ENCODE measurements at regions not wholly inside any gene's neighbourhood (a gene's known extent, or its start where the extent isn't known, plus 50 kb on each side); places are given as distances from the start of the nearest gene placed in this dataset.
"Not testable (repeated sequence)": the region's sequence is repeated elsewhere in the genome, so short reads cannot be mapped to it uniquely, and the experiment has no call there.

GRCh38 chr6:145266432-145267075 is 468.8 kb downstream of the EPM2A start:
- no peak for DNase-seq

GRCh38 chr6:145267076-145267867 is 468.0 kb downstream of the EPM2A start:
- DNase-seq: no peak

GRCh38 chr6:145270464-145270863 is 464.9 kb downstream of the EPM2A start:
- no peak for DNase-seq

GRCh38 chr6:145271040-145271439 is 464.3 kb downstream of the EPM2A start:
- no peak for DNase-seq

GRCh38 chr6:145271577-145271976 is 463.7 kb downstream of the EPM2A start:
- no peak for DNase-seq

- DNase-seq: no peak
Measured at GRCh38 chr6:145272246-145272645, 463.1 kb downstream of the EPM2A start.

GRCh38 chr6:145273136-145273535 is 462.2 kb downstream of the EPM2A start:
- DNase-seq: no peak

GRCh38 chr6:145274083-145274482 is 461.2 kb downstream of the EPM2A start:
- no peak for DNase-seq

- DNase-seq: no peak
Measured at GRCh38 chr6:145275019-145275418, 460.3 kb downstream of the EPM2A start.

- DNase-seq: no peak
Measured at GRCh38 chr6:145275787-145276186, 459.5 kb downstream of the EPM2A start.

GRCh38 chr6:145276756-145277155 is 458.6 kb downstream of the EPM2A start:
- peak; percentile 60 for DNase-seq

GRCh38 chr6:145277358-145278086 is 457.8 kb downstream of the EPM2A start:
- no peak for DNase-seq

- DNase-seq: peak; percentile 83
Measured at GRCh38 chr6:145278163-145278807, 457.0 kb downstream of the EPM2A start.

- no peak for DNase-seq
Measured at GRCh38 chr6:145279551-145279950, 455.8 kb downstream of the EPM2A start.

GRCh38 chr6:145279993-145280392 is 455.3 kb downstream of the EPM2A start:
- no peak for DNase-seq

GRCh38 chr6:145283209-145283608 is 452.1 kb downstream of the EPM2A start:
- not testable (repeated sequence) for DNase-seq

- DNase-seq: no peak
Measured at GRCh38 chr6:145283856-145284255, 451.5 kb downstream of the EPM2A start.

- no peak for DNase-seq
Measured at GRCh38 chr6:145286916-145287315, 448.4 kb downstream of the EPM2A start.

GRCh38 chr6:145289573-145289972 is 445.7 kb downstream of the EPM2A start:
- no peak for DNase-seq

GRCh38 chr6:145290122-145290521 is 445.2 kb downstream of the EPM2A start:
- no peak for DNase-seq

GRCh38 chr6:145292066-145292465 is 443.3 kb downstream of the EPM2A start:
- DNase-seq: no peak

GRCh38 chr6:145294942-145295341 is 440.4 kb downstream of the EPM2A start:
- DNase-seq: no peak

- no peak for DNase-seq
Measured at GRCh38 chr6:145295746-145296145, 439.6 kb downstream of the EPM2A start.

Measured in EL (cell line).